Ovary (tissue), 7 donors: ENCODE measurements at regions not wholly inside any gene's neighbourhood (a gene's known extent, or its start where the extent isn't known, plus 50 kb on each side); places are given as distances from the start of the nearest gene placed in this dataset.

Experiments used
- DNase-seq, 5 donors: peaks; one replicate each; pipeline ENCODE4 v3.0.0-alpha.2; 2019 to 2020
- H3K27ac ChIP-seq, 2 donors: fragments of 200-600 bp; one replicate each; pipeline versions ENCODE4 v1.5.1 to v1.8.0; 2019 to 2022
- H3K27me3 ChIP-seq: fragments of 200-600 bp; one replicate; pipeline ENCODE4 v1.8.0; 2022
- H3K36me3 ChIP-seq: fragments of 200-600 bp; sonication (generic); one replicate; pipeline ENCODE4 v1.5.1; 2019
- H3K4me1 ChIP-seq: one replicate; pipeline ENCODE4 v1.8.1; 2013; ENCODE audit warnings: mild to moderate bottlenecking, moderate library complexity; ENCODE audit not compliant: insufficient read depth
- H3K4me3 ChIP-seq: fragments of 200-600 bp; sonication (generic); one replicate; pipeline ENCODE4 v1.5.1; 2017
- H3K9me3 ChIP-seq, 2 donors: fragments of 200-600 bp in 1 of 2; sonication (generic) in 1 of 2; one replicate each; pipeline versions ENCODE4 v1.5.1 to v1.8.1; 2013 to 2019; ENCODE audit warnings: mild to moderate bottlenecking in 1 of 2, moderate library complexity in 1 of 2
- EP300 ChIP-seq: sonication (generic); formaldehyde crosslinking; IDR thresholded peaks from one replicate; pipeline ENCODE4 v1.6.1; 2017; ENCODE audit warnings: antibody characterized with exemption
- POLR2A ChIP-seq: fragments of 450-650 bp; IDR thresholded peaks from one replicate; pipeline ENCODE4 v1.6.1; 2017; ENCODE audit warnings: antibody characterized with exemption, mild to moderate bottlenecking, moderate library complexity
- WGBS, 3 donors: extraction: QIAGEN DNeasy Blood & Tissue Kit in 1 of 3; methylation state at CpG; one replicate each; pipeline versions ENCODE4 v1.1.5 to v1.1.7; 2013 to 2017; 5-methylcytosine and 5-hydroxymethylcytosine counted together
- intact Hi-C, 4 donors: fragments of 100-400 bp; cut with DNase I; formaldehyde crosslinking; loops; one replicate each; pipeline versions ENCODE4 v1.11.0 to v1.15.1; 2022 to 2023
- TF ChIP-seq, protein P1 (sequence below), 3 donors: fragments of 450-650 bp in 2 of 3; fragments of 200-600 bp in 1 of 3; IDR thresholded peaks; one replicate each; pipeline versions ENCODE4 v1.5.1 to v1.8.0; 2016 to 2022; ENCODE audit warnings: antibody characterized with exemption in 3 of 3, mild to moderate bottlenecking in 1 of 3
- donor health status: DM: no; HTN: no; CAD: no; lungs with moderate emphysema.
- donor health status: DM: no; HTN: no; CAD: no.
- donor health status: Bipolar disorder and iron deficiency.
- donor health status: DM: no; HTN: no; CAD: no.
- donor health status: DM: yes; HTN: yes; CAD: no.

DNA sequence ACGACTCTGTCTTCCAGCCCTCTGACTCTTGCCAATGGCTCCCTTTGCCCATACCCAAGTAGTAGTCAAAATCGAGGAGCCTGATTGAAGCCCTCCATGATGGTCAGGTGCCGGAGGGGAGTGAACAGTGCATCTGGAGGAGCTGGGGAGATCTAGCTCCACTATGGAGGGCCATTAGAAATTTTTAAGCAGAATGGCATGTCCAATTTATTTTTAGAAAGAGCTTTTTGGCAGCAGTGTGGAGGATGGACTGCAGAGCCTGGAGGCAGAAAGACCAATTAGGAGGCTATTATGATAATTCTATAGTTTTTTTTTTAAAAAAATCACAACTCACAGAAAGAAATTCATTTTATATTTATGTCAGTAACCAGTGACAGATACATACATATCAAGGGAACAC lies 92.7 kb upstream of the SLC7A1 start:
- Histone ChIP-seq H3K9me3 (no peaks in the 10 kb centered on the region), H3K4me3 (no peak overlapping the region), H3K27ac (no peak overlapping the region), H3K36me3 (no peaks in the 10 kb centered on the region), H3K4me1 (no peaks in the 10 kb centered on the region), H3K27me3 (no peaks in the 10 kb centered on the region)
- no peak for DNase-seq
- intact Hi-C loops = no loop called here
- no peak for TF ChIP-seq POLR2A
- 75 to 80% (median 80%) methylated on average over 3 of the region's 3 CpGs for WGBS, 3 donors

DNA sequence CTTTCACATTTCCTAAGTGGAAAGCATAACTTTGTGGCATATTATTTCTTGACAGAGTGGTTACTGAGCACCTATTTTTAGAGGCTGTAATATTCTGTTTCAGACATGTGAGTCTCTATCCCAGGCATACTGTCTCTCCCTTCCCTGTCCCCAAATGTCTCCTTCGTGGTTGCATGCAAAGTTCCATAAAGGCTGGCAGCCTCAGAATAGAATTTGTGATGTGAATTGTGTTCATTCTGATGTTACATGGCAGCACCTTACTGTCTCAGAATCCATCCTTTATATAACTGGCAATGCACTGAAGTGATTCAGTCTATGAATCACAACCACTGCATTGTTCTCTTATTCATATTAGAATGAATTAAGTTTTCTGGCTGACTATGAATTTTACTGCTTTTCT lies 89.0 kb upstream of the SLC7A1 start:
- H3K4me1 ChIP-seq = no peaks in the 10 kb centered on the region
- no peak overlapping the region for H3K4me3 ChIP-seq
- no peak for DNase-seq
- TF ChIP-seq EP300 (no peak), POLR2A (no peak)
- TF ChIP-seq, protein P1, sequence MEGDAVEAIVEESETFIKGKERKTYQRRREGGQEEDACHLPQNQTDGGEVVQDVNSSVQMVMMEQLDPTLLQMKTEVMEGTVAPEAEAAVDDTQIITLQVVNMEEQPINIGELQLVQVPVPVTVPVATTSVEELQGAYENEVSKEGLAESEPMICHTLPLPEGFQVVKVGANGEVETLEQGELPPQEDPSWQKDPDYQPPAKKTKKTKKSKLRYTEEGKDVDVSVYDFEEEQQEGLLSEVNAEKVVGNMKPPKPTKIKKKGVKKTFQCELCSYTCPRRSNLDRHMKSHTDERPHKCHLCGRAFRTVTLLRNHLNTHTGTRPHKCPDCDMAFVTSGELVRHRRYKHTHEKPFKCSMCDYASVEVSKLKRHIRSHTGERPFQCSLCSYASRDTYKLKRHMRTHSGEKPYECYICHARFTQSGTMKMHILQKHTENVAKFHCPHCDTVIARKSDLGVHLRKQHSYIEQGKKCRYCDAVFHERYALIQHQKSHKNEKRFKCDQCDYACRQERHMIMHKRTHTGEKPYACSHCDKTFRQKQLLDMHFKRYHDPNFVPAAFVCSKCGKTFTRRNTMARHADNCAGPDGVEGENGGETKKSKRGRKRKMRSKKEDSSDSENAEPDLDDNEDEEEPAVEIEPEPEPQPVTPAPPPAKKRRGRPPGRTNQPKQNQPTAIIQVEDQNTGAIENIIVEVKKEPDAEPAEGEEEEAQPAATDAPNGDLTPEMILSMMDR (IDR thresholded peaks at IDR 0.05) = no peak
- intact Hi-C loops = no loop called here
- no peaks in the 10 kb centered on the region for H3K36me3 ChIP-seq
- H3K27me3 ChIP-seq = no peaks in the 10 kb centered on the region
- H3K9me3 ChIP-seq = no peaks in the 10 kb centered on the region
- WGBS, 3 donors = 83 to 89% (median 87%) methylated on average over 1 of the region's 1 CpG
- H3K27ac ChIP-seq = no peak overlapping the region

DNA sequence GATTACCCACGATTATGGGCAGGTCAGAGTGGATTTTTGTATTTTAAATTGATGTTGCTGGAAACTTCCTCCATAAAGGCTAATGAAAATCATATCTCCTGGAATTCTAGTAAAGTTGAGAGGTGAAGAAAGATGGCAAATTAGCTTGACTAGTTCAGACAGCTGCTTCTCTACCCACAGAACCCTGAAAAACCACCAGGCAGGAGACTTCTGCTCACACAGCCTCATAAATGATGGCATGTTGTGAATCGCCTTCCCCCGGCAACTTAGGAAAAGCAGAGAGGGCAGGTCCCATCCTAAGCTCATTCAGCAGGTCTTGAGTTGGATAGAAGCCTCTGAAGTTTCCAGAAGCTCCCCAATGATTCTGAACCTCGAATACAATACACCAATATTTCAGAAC lies 87.6 kb upstream of the SLC7A1 start:
- Histone ChIP-seq H3K36me3 (no peaks in the 10 kb centered on the region), H3K4me3 (no peak overlapping the region), H3K27ac (no peak overlapping the region), H3K27me3 (no peaks in the 10 kb centered on the region), H3K4me1 (no peaks in the 10 kb centered on the region), H3K9me3 (no peaks in the 10 kb centered on the region)
- intact Hi-C loops = no loop called here
- TF ChIP-seq POLR2A (no peak), EP300 (no peak)
- TF ChIP-seq, protein P1 (IDR thresholded peaks at IDR 0.05) = no peak
- DNase-seq = no peak
- 64 to 86% (median 68%) methylated on average over 4 of the region's 4 CpGs for WGBS, 3 donors

DNA sequence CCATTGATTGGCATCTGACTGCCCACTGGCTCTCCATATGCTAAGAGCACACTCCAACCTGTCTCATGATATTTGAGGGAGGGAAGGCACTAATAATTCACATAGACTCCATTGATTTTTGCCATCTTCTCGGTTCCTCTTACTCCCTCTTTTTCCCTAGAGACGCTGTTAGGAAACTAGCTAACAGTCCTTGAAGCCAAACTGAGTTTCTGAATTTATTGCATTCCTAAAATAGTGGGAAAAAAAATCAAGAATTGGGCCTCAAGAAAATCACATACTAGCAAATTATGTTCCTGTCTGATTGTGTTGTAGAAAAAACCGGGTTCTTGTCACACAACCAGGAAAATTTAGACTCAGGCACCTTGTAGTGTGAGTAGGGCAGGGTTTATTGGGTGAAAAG lies 86.4 kb upstream of the SLC7A1 start:
- 40 to 54% (median 53%) methylated on average over 3 of the region's 3 CpGs for WGBS, 3 donors
- Histone ChIP-seq H3K4me1 (no peaks in the 10 kb centered on the region), H3K4me3 (no peak overlapping the region), H3K36me3 (no peaks in the 10 kb centered on the region), H3K27ac (no peak overlapping the region), H3K9me3 (no peaks in the 10 kb centered on the region), H3K27me3 (no peaks in the 10 kb centered on the region)
- DNase-seq = no peak
- intact Hi-C loops = no loop called here
- TF ChIP-seq, protein P1 (IDR thresholded peaks at IDR 0.05) = no peak
- TF ChIP-seq POLR2A = no peak
- TF ChIP-seq EP300 = no peak

DNA sequence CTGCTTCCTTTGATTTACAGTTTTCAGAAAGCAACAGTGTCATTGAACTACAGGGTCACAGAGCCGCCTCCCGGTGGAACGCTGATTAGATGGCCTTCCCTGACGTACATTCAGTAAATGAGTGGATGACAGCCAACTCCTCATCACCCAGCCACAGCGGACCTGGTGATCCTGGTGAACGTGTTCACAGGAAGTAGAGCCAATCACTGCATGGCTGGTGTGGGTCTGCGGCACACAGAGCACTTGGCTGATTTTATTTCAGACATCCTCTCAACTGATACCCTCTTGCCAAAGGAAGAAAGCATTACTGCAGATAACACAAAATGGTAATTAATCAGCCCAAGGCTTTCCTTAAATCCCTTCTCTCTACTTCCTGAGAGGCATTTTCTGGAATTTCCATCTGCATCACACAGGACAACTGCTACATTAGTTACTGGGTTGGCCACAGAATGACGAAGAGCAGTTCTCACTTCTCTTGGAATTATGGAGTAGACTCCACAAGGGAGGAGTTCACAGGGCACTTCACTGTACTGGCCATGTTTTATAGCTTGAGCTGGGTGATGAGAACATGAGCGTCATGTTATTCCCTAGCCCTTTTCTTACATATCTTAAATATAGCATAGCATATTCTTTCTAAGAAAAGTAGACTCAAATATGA lies 84.0 kb upstream of the SLC7A1 start:
- H3K36me3 ChIP-seq = no peaks in the 10 kb centered on the region
- no peaks in the 10 kb centered on the region for H3K4me1 ChIP-seq
- TF ChIP-seq EP300 = no peak
- TF ChIP-seq, protein P1 (IDR thresholded peaks at IDR 0.05) = no peak
- TF ChIP-seq POLR2A = no peak
- DNase-seq = peak in 1 of 5 donors; percentile 17
- H3K27ac ChIP-seq = no peak overlapping the region
- H3K27me3 ChIP-seq = no peaks in the 10 kb centered on the region
- 10 to 13% (median 12%) methylated on average over 9 of the region's 9 CpGs for WGBS, 3 donors
- no peaks in the 10 kb centered on the region for H3K9me3 ChIP-seq
- intact Hi-C loops = no loop called here
- H3K4me3 ChIP-seq = no peak overlapping the region
